ENCODE measurements at regions not wholly inside any gene's neighbourhood (a gene's known extent, or its start where the extent isn't known, plus 50 kb on each side); places are given as distances from the start of the nearest gene placed in this dataset.

GRCh38 chr6:1551249-1551648 is 58.5 kb upstream of the FOXC1 start:
- DNase-seq (ENCODE audit: low spot score), result no peak

GRCh38 chr6:1552296-1552761 is 57.4 kb upstream of the FOXC1 start:
- peak; percentile 72 for DNase-seq (ENCODE audit: low spot score)

- DNase-seq (ENCODE audit: low spot score), result no peak
Observed at GRCh38 chr6:1553562-1554083, 56.1 kb upstream of the FOXC1 start.

- no peak for DNase-seq (ENCODE audit: low spot score)
Observed at GRCh38 chr6:1554141-1554475, 55.6 kb upstream of the FOXC1 start.

- peak; percentile 94 for DNase-seq (ENCODE audit: low spot score)
Observed at GRCh38 chr6:1554476-1555310, 55.0 kb upstream of the FOXC1 start.

GRCh38 chr6:1558388-1558787 is 51.3 kb upstream of the FOXC1 start:
- DNase-seq (ENCODE audit: low spot score), result no peak
